ENCODE measurements at regions not wholly inside any gene's neighbourhood (a gene's known extent, or its start where the extent isn't known, plus 50 kb on each side); places are given as distances from the start of the nearest gene placed in this dataset.

DNA sequence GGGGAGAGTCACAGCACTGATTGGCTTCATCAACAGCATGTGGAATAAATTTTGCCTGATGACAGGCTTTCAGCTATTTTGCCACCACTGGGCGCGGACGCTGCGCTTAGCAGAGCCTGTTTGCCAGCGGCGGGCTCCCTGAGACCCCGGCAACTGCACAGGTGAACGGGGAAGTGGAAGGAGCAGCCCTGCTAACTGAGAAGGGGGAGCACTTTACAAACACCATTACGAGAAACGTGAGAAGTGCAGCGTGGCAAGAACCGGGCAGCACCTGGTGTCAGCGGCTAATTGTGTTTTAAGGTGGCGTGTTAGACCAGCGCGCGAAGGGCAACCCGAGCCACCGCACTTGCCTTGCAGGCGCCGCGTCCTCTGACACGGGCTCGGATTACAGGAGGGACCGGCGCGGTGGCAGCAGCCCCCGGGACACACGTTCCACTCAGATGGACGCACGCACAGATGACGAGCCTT is 307.8 kb upstream of the ARRDC4 start:
- Histone ChIP-seq H3K4me1 (no peaks in the 10 kb centered on the region), H3K27me3 (peaks cover 0 to 24% of the 10 kb centered on the region in 2 donors), H3K4me3 (peak overlapping the region in 1 of 3 donors; percentile 39), H3K27ac (no peak overlapping the region), H3K9me3 (no peaks in the 10 kb centered on the region), H3K36me3 (no peaks in the 10 kb centered on the region)
- intact Hi-C loops (cut with DNase I; ENCODE audit: low total_unique reads) = no loop called here
- TF ChIP-seq POLR2AphosphoS5 (IDR thresholded peaks at IDR 0.05) (no peak), POLR2A (IDR thresholded peaks at IDR 0.05) (no peak)
- TF ChIP-seq, protein P1, sequence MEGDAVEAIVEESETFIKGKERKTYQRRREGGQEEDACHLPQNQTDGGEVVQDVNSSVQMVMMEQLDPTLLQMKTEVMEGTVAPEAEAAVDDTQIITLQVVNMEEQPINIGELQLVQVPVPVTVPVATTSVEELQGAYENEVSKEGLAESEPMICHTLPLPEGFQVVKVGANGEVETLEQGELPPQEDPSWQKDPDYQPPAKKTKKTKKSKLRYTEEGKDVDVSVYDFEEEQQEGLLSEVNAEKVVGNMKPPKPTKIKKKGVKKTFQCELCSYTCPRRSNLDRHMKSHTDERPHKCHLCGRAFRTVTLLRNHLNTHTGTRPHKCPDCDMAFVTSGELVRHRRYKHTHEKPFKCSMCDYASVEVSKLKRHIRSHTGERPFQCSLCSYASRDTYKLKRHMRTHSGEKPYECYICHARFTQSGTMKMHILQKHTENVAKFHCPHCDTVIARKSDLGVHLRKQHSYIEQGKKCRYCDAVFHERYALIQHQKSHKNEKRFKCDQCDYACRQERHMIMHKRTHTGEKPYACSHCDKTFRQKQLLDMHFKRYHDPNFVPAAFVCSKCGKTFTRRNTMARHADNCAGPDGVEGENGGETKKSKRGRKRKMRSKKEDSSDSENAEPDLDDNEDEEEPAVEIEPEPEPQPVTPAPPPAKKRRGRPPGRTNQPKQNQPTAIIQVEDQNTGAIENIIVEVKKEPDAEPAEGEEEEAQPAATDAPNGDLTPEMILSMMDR (IDR thresholded peaks at IDR 0.05) = no peak
- no peak for DNase-seq (ENCODE audit: low spot score in 2 of 2)

DNA sequence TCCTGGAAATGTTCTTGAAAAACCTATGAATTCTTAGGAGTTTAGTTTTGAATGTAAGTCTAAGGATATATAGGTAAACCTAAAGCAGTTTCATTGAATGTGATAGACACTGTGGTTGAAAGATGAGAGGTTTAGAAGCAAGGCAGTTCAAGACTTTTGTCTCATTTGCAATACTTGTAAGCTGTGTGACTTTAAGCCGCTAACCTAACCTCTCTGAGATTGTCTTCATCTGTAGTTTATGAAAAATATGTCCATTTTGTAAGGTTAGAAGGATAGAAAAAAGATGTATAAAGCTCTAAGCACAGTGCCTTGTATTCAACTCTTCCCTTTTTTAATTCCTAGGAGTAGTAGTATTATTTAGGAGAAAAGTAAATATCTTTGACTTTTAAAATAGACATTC is 306.6 kb upstream of the ARRDC4 start:
- intact Hi-C loops (cut with DNase I; ENCODE audit: low total_unique reads) = no loop called here
- no peak for DNase-seq (ENCODE audit: low spot score in 2 of 2)
- TF ChIP-seq POLR2AphosphoS5 (IDR thresholded peaks at IDR 0.05) = no peak
- TF ChIP-seq, protein P1 (IDR thresholded peaks at IDR 0.05) = no peak
- TF ChIP-seq POLR2A (IDR thresholded peaks at IDR 0.05) = no peak
- H3K27me3 ChIP-seq = peaks cover 0 to 24% of the 10 kb centered on the region in 2 donors
- H3K4me1 ChIP-seq = no peaks in the 10 kb centered on the region
- H3K9me3 ChIP-seq = no peaks in the 10 kb centered on the region
- H3K4me3 ChIP-seq = no peak overlapping the region
- H3K27ac ChIP-seq = no peak overlapping the region
- H3K36me3 ChIP-seq = no peaks in the 10 kb centered on the region

DNA sequence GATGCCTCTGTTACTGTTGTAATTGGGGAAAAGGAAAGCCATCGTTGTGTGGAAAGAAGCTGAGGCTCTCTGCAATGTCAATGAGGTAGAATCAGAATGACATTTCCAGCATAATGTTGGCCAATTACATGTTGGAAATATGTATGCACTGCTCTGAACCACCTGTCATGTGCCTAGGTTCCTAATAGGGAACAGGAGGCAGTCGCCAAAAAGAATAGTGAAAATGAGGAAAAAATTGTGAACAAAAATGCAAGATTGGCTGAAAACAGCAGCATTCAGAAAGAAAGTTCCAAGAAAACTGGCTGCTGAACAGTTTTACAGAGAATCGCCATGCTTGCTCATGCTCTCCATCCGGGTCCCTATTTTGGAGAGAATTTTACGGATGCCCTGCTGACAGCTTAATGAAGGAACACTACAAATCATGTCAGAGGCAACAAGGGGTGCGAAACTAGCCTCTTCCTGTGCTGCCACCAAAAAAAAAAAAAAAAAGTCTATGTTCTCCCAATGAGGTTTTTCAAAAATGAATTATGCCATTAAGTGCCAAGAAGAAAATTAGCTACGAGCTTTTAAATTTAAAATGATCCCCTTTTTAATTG is 305.9 kb upstream of the ARRDC4 start:
- Histone ChIP-seq H3K4me3 (no peak overlapping the region), H3K27me3 (peaks cover 0 to 24% of the 10 kb centered on the region in 2 donors), H3K36me3 (no peaks in the 10 kb centered on the region), H3K27ac (no peak overlapping the region), H3K9me3 (no peaks in the 10 kb centered on the region), H3K4me1 (no peaks in the 10 kb centered on the region)
- TF ChIP-seq POLR2AphosphoS5 (IDR thresholded peaks at IDR 0.05) = no peak
- TF ChIP-seq POLR2A (IDR thresholded peaks at IDR 0.05) = no peak
- TF ChIP-seq, protein P1 (IDR thresholded peaks at IDR 0.05) = no peak
- intact Hi-C loops (cut with DNase I; ENCODE audit: low total_unique reads) = no loop called here
- DNase-seq (ENCODE audit: low spot score in 2 of 2) = no peak

DNA sequence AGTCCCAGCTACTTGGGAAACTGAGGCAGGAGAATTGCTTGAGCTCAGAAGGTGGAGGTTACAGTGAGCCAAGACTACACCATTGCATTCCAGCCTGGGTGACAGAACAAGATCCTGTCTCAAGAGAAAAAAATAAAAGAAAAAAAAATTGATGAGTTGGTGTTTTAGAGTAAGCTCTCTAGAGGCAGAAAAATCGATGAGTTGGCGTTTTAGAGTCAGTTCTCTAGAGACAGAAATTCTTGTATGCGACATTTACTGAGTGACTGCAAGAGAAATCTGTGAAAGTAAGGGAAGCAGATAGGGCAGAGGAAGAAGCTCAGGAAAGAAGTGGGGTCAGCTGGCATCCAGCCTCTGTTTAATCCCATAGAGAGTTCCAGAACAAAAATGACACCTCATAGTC is 298.7 kb upstream of the ARRDC4 start:
- intact Hi-C loops (cut with DNase I; ENCODE audit: low total_unique reads) = no loop called here
- H3K4me1 ChIP-seq = no peaks in the 10 kb centered on the region
- no peaks in the 10 kb centered on the region for H3K36me3 ChIP-seq
- no peak overlapping the region for H3K27ac ChIP-seq
- no peak for DNase-seq (ENCODE audit: low spot score in 2 of 2)
- peaks cover 0 to 2% of the 10 kb centered on the region in 2 donors for H3K27me3 ChIP-seq
- H3K4me3 ChIP-seq = no peak overlapping the region
- H3K9me3 ChIP-seq = no peaks in the 10 kb centered on the region
- no peak for TF ChIP-seq POLR2A (IDR thresholded peaks at IDR 0.05)
- TF ChIP-seq POLR2AphosphoS5 (IDR thresholded peaks at IDR 0.05) = no peak
- TF ChIP-seq, protein P1 (IDR thresholded peaks at IDR 0.05) = no peak

DNA sequence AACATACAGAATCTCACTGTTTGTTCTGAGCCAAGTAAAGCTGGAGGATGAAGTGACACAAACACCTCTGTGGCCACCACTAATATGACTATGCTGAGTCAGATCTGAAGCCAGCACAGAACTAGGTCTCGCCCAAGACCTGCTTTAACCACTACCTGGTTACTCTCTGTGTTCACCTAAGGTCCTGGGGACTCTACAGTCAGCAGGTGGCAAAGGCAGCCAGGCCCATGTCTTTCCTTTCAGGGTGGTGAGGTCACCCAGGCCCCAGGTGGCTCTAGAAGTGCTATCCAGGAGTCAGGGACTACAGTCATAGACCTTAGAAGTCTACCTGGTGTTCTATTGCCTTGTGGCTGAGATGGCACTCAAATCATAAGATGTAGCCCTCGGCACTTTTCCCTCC is 287.9 kb upstream of the ARRDC4 start:
- TF ChIP-seq, protein P1 (IDR thresholded peaks at IDR 0.05) = no peak
- TF ChIP-seq POLR2A (IDR thresholded peaks at IDR 0.05) (no peak), POLR2AphosphoS5 (IDR thresholded peaks at IDR 0.05) (no peak)
- no peak overlapping the region for H3K27ac ChIP-seq
- H3K9me3 ChIP-seq = no peaks in the 10 kb centered on the region
- DNase-seq (ENCODE audit: low spot score in 2 of 2) = no peak
- H3K4me3 ChIP-seq = no peak overlapping the region
- intact Hi-C loops (cut with DNase I; ENCODE audit: low total_unique reads) = no loop called here
- no peaks in the 10 kb centered on the region for H3K4me1 ChIP-seq
- H3K36me3 ChIP-seq = no peaks in the 10 kb centered on the region
- H3K27me3 ChIP-seq = no peaks in the 10 kb centered on the region

Data from breast epithelium (tissue), 4 donors.